Pancreas (tissue), 10 donors: ENCODE measurements at regions not wholly inside any gene's neighbourhood (a gene's known extent, or its start where the extent isn't known, plus 50 kb on each side); places are given as distances from the start of the nearest gene placed in this dataset.

Source experiments
- ATAC-seq, 4 donors: fragments of 200-7000 bp; cut with Tn5 transposase; one replicate each; pipeline versions ENCODE4 v1.8.0 to v1.9.1; 2020; ENCODE audit warnings: mild to moderate bottlenecking in 4 of 4, moderate library complexity in 4 of 4
- DNase-seq, 6 donors: peaks; one replicate each; pipeline ENCODE4 v3.0.0-alpha.2; 2020
- FAIRE-seq: peaks from 2 replicates; lab custom pipeline; 2012; peaks lifted over from hg19 to GRCh38; lab: Jason Lieb, UNC
- H3K27ac ChIP-seq, 4 donors: fragments of 200-600 bp; sonication (generic); 1 replicate in 3 of 4; 2 replicates in 1 of 4; pipeline versions ENCODE4 v1.5.0 to v1.8.0; 2020
- H3K27me3 ChIP-seq, 4 donors: fragments of 200-600 bp; one replicate each; pipeline ENCODE4 v1.8.0; 2021
- H3K36me3 ChIP-seq, 3 donors: fragments of 200-600 bp; sonication (generic) in 1 of 3; one replicate each; pipeline versions ENCODE4 v1.5.0 to v1.8.0; 2020 to 2021
- H3K4me1 ChIP-seq, 3 donors: fragments of 200-600 bp; one replicate each; pipeline ENCODE4 v1.8.0; 2021
- H3K4me3 ChIP-seq, 4 donors: fragments of 200-600 bp; sonication (generic) in 2 of 4; one replicate each; pipeline versions ENCODE4 v1.5.0 to v1.8.0; 2020 to 2021
- H3K9me3 ChIP-seq, 4 donors: fragments of 200-600 bp; one replicate each; pipeline ENCODE4 v1.8.0; 2021
- CTCF ChIP-seq, 4 donors: fragments of 200-600 bp; sonication (generic) in 3 of 4; IDR thresholded peaks; one replicate each; pipeline versions ENCODE4 v1.5.0 to v1.8.0; 2021; ENCODE audit warnings: antibody characterized with exemption in 4 of 4
- WGBS, 2 donors: extraction: QIAGEN DNeasy Blood & Tissue Kit; methylation state at CpG; one replicate each; pipeline ENCODE4 v1.1.7; 2013; 5-methylcytosine and 5-hydroxymethylcytosine counted together
- intact Hi-C, 3 donors: fragments of 100-400 bp; cut with DNase I; formaldehyde crosslinking; loops; one replicate each; pipeline versions ENCODE4 v1.11.1 to v1.14.2; 2022
- donor health status: healthy with polysubstance abuse.
- donor health status: DM: no; HTN: no; CAD: no; lungs with moderate emphysema.
- donor health status: DM: no; HTN: no; CAD: no.
- donor health status: control.
- donor health status: control.
- donor health status: Bipolar disorder and iron deficiency.
- donor health status: DM: yes; HTN: yes; CAD: no.
- donor health status: DM: no; HTN: no; CAD: no.
- donor health status: DM: no; HTN: no; CAD: no.
- donor health status: DM: yes; HTN: yes; CAD: no.

DNA sequence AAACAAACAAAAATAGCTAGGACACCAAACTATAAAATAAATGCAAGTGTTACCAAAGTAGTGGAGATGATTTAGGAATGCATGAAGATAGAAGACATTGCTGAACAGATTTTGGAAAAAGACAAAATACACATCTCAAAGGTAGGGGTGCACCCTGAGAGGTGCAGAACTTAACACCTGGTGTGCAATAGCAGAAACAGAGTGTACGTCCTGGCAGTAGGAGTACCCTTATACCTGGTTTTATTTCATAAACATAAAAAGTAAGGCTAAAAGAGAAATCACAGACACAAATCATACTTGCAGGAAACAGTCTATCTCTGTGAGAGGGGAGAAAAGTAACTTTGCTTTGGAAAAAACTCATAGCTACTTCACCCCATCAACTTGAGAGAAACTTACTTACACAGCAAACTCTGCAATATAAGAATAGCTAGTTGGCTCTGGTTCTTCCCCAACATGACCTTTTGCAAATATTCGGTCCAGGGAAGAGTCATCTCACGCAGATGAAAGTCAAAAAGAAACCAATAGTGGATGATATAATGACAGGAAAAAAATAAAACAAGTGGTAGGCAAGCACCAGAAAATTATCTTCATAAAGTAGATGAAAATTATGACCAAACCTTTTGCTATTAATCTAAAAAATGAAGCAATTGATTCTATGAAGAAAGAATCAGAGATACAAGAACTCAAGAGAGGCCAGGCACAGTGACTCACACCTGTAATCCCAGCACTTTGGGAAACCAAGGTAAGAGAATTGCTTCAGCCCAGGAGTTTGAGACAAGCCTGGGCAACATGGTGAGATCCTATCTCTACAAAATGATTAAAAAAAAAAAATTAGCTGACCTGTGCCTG is 108.9 kb upstream of the BNIP2 start:
- no peaks in the 10 kb centered on the region for H3K4me1 ChIP-seq
- H3K27me3 ChIP-seq = peaks cover 0 to 8% (median 3%) of the 10 kb centered on the region in 4 donors
- no peak overlapping the region for H3K27ac ChIP-seq
- TF ChIP-seq CTCF (IDR thresholded peaks at IDR 0.05) = no peak
- no peak for DNase-seq
- FAIRE-seq = no peak
- ATAC-seq = no peak
- H3K4me3 ChIP-seq = no peak overlapping the region
- no peaks in the 10 kb centered on the region for H3K9me3 ChIP-seq
- H3K36me3 ChIP-seq = no peaks in the 10 kb centered on the region
- intact Hi-C loops = no loop called here
- 70 to 83% methylated on average over 3 of the region's 3 CpGs for WGBS, 2 donors

DNA sequence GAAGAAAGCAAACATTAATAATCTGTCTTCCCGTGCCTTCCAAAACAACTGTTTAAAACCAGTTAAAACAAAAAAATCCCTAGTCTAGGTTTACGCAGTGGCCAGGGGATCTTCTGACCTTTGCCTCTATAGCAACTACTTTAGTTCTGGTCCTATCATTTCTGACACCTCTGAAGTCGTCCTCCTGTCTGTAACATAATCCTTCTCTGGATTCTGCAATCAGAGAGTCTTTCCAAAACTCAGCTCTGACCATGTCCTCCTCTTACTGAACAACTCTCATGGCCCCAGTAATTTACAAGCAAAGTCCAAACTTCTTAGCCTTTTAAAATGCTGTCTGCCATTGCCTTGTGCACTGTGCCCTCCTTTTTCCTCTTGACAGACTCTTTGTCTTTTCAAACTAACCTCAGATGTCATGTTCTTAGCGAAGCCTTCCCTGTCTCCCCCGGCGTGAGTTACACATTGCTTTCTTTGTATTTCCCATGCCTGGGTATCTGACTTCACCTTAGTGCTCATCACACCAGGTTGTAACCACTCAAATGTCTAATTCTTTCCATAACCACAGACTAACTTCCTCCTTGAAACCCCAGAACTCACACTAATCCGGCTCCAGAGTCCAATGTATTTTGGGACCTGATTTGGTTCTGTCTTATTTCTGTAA is 105.2 kb upstream of the BNIP2 start:
- 19 to 24% methylated on average over 7 of the region's 7 CpGs for WGBS, 2 donors
- DNase-seq = no peak
- FAIRE-seq = no peak

DNA sequence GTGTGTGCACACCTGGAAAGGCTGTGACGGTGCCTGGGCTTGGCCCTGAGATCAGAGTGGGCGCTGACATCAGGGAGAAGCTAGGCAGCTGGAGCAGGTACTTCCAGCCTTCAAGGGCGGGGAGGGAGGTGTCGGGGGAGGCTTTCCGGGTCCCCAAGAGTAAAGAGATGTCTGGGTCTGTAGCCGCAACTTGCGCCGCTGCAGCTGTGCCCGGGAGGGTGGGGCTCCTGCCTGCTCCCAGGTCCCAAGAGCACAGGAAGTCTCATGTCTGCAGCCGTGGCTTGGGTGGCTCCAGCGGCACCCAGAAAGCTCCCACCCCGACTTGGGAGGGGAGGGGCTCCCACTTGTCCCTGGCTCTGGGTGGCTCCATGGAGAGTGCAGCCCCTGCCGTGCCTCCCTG is 103.2 kb upstream of the BNIP2 start:
- peaks cover 0 to 20% (median 4%) of the 10 kb centered on the region in 4 donors for H3K27me3 ChIP-seq
- no peak overlapping the region for H3K4me3 ChIP-seq
- no peak for TF ChIP-seq CTCF (IDR thresholded peaks at IDR 0.05)
- FAIRE-seq (no peak), DNase-seq (peak in 1 of 6 donors; percentile 33), ATAC-seq (no peak)
- no peaks in the 10 kb centered on the region for H3K4me1 ChIP-seq
- no peaks in the 10 kb centered on the region for H3K36me3 ChIP-seq
- H3K27ac ChIP-seq = no peak overlapping the region
- WGBS, 2 donors = 67 to 81% methylated on average over 13 of the region's 13 CpGs
- no peaks in the 10 kb centered on the region for H3K9me3 ChIP-seq
- intact Hi-C loops = no loop called here

More for the DNA sequence above, 105.2 kb upstream of the BNIP2 start:
- Histone ChIP-seq H3K4me3 (no peak overlapping the region), H3K9me3 (no peaks in the 10 kb centered on the region), H3K27me3 (peaks cover 0 to 20% (median 7%) of the 10 kb centered on the region in 4 donors), H3K36me3 (no peaks in the 10 kb centered on the region), H3K27ac (no peak overlapping the region), H3K4me1 (no peaks in the 10 kb centered on the region)
- no peak for ATAC-seq
- intact Hi-C loops = no loop called here
- TF ChIP-seq CTCF (IDR thresholded peaks at IDR 0.05) = no peak

DNA sequence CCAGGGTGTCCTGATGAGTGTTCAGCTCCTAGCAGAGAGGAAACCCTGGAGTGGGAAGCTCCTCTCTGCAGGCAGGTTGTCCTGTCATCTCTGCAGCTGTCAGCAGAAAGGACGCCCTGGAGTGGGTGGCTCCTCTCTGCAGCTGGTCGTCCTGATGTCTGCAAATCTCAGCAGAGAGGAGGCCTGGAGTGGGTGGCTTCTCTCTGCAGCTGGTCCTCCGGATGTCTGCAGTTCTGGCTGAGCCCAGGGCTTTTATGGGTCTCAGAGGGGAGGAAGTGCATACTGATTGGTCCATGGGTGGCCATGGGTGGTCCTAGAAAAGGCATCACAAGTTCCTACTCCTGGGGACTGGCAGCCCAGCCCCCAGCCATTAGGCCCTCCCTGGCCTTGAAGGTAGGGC is 102.6 kb upstream of the BNIP2 start:
- H3K27me3 ChIP-seq = peaks cover 0 to 20% (median 3%) of the 10 kb centered on the region in 4 donors
- H3K4me1 ChIP-seq = no peaks in the 10 kb centered on the region
- H3K9me3 ChIP-seq = no peaks in the 10 kb centered on the region
- ATAC-seq (no peak), FAIRE-seq (no peak), DNase-seq (no peak)
- H3K27ac ChIP-seq = no peak overlapping the region
- no peaks in the 10 kb centered on the region for H3K36me3 ChIP-seq
- intact Hi-C loops = no loop called here
- TF ChIP-seq CTCF (IDR thresholded peaks at IDR 0.05) = no peak
- no peak overlapping the region for H3K4me3 ChIP-seq
- 40 to 69% methylated on average over 3 of the region's 3 CpGs for WGBS, 2 donors
